OCI-LY3 (cell line): ENCODE measurements at regions not wholly inside any gene's neighbourhood (a gene's known extent, or its start where the extent isn't known, plus 50 kb on each side); places are given as distances from the start of the nearest gene placed in this dataset.

ENCODE experiments used
- H2AFZ ChIP-seq: fragments of 200-600, 300-600 bp; shearing (Covaris generic); 2 replicates; pipeline ENCODE4 v1.6.0; 2014; ENCODE audit warnings: antibody characterized with exemption, low read depth, low read length
- H3K27ac ChIP-seq: fragments of 200-600, 300-600 bp; sonication (generic); 2 replicates; pipeline ENCODE4 v1.5.1; 2014; ENCODE audit warnings: mild to moderate bottlenecking, low read length, moderate library complexity, mixed read lengths
- H3K27me3 ChIP-seq: fragments of 200-600, 300-600 bp; sonication (generic); 2 replicates; pipeline ENCODE4 v1.6.1; 2014; ENCODE audit warnings: low read depth, low read length, mixed read lengths
- H3K36me3 ChIP-seq: fragments of 200-600, 300-600 bp; sonication (generic); replicated peaks from 2 replicates; pipeline ENCODE3; 2014; ENCODE audit warnings: low read depth, low read length, mixed read lengths
- H3K4me1 ChIP-seq: fragments of 300-600, 200-600 bp; sonication (generic); 2 replicates; pipeline ENCODE4 v1.6.1; 2014; ENCODE audit warnings: low read length, mixed read lengths
- H3K4me2 ChIP-seq: fragments of 200-600, 300-600 bp; sonication (generic); 2 replicates; pipeline ENCODE4 v1.6.1; 2014; ENCODE audit warnings: low read length, mixed read lengths
- H3K4me3 ChIP-seq: fragments of 300-600, 200-600 bp; sonication (generic); 2 replicates; pipeline ENCODE4 v1.5.1; 2014; ENCODE audit warnings: antibody characterized with exemption, mild to moderate bottlenecking, low read length, moderate library complexity
- H3K79me2 ChIP-seq: fragments of 300-600, 200-600 bp; shearing (Covaris generic); 2 replicates; pipeline ENCODE4 v1.6.1; 2014; ENCODE audit warnings: mild to moderate bottlenecking, low read length, mixed read lengths
- H3K9ac ChIP-seq: fragments of 300-600, 200-600 bp; shearing (Covaris generic); 2 replicates; pipeline ENCODE4 v1.6.0; 2014; ENCODE audit warnings: mild to moderate bottlenecking, low read length, moderate library complexity
- H3K9me3 ChIP-seq: fragments of 200-600, 300-600 bp; shearing (Covaris generic); 2 replicates; pipeline ENCODE4 v1.6.1; 2014; ENCODE audit warnings: low read length, mixed read lengths; ENCODE audit not compliant: insufficient read depth
- H4K20me1 ChIP-seq: fragments of 200-600, 300-600 bp; sonication (generic); 2 replicates; pipeline ENCODE4 v1.6.1; 2016; ENCODE audit warnings: low read length, mixed read lengths; ENCODE audit not compliant: insufficient read depth
- EZH2phosphoT487 ChIP-seq: fragments of 200-600 bp; shearing (Covaris generic); IDR thresholded peaks from 2 replicates; pipeline ENCODE4 v1.6.1; 2018; ENCODE audit warnings: antibody characterized with exemption, mixed run types, low read depth
- TF ChIP-seq, protein P1 (sequence below): fragments of 200-600, 300-600 bp; sonication (generic); IDR thresholded peaks from 2 replicates; pipeline ENCODE4 v1.5.1; 2014; ENCODE audit warnings: antibody characterized with exemption, low read length, low read depth

GRCh38 chr12:114743289-114743688 lies 59.3 kb upstream of the TBX3 start:
- no peaks in the 10 kb centered on the region for H3K27me3 ChIP-seq
- no peak overlapping the region for H3K4me2 ChIP-seq
- no peak overlapping the region for H2AFZ ChIP-seq
- H3K36me3 ChIP-seq: no peaks in the 10 kb centered on the region
- H3K4me3 ChIP-seq: no peak overlapping the region
- no peak for TF ChIP-seq EZH2phosphoT487
- TF ChIP-seq, protein P1, sequence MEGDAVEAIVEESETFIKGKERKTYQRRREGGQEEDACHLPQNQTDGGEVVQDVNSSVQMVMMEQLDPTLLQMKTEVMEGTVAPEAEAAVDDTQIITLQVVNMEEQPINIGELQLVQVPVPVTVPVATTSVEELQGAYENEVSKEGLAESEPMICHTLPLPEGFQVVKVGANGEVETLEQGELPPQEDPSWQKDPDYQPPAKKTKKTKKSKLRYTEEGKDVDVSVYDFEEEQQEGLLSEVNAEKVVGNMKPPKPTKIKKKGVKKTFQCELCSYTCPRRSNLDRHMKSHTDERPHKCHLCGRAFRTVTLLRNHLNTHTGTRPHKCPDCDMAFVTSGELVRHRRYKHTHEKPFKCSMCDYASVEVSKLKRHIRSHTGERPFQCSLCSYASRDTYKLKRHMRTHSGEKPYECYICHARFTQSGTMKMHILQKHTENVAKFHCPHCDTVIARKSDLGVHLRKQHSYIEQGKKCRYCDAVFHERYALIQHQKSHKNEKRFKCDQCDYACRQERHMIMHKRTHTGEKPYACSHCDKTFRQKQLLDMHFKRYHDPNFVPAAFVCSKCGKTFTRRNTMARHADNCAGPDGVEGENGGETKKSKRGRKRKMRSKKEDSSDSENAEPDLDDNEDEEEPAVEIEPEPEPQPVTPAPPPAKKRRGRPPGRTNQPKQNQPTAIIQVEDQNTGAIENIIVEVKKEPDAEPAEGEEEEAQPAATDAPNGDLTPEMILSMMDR: no peak
- H3K27ac ChIP-seq: no peak overlapping the region
- H4K20me1 ChIP-seq: no peaks in the 10 kb centered on the region
- no peak overlapping the region for H3K9ac ChIP-seq
- H3K9me3 ChIP-seq: no peaks in the 10 kb centered on the region
- no peaks in the 10 kb centered on the region for H3K79me2 ChIP-seq
- H3K4me1 ChIP-seq: no peaks in the 10 kb centered on the region

DNA sequence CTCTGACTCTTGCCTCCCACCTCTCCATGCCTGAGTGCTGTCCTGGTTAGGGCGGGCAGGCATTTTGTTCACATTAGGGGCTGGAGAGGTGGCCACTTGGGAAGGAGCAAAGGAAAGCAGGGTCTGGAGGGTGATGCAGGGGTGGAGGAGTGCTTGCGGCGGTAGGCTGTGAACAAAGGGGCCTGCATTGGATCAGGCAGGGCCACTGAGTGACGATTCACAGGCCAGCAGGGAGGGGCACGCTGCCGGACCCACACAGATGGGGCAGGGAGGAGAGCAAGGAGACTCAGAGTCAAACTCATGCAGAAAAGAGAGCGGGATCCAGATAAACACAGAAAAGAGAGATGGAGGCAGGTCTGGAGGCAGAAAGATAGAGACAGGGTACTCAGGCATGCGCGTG lies 58.4 kb upstream of the TBX3 start:
- Histone ChIP-seq H3K4me3 (no peak overlapping the region), H3K4me1 (no peaks in the 10 kb centered on the region), H3K27ac (no peak overlapping the region), H3K4me2 (no peak overlapping the region), H3K9me3 (no peaks in the 10 kb centered on the region), H4K20me1 (no peaks in the 10 kb centered on the region), H3K9ac (no peak overlapping the region), H3K27me3 (no peaks in the 10 kb centered on the region), H3K79me2 (no peaks in the 10 kb centered on the region), H2AFZ (no peak overlapping the region), H3K36me3 (no peaks in the 10 kb centered on the region)
- TF ChIP-seq EZH2phosphoT487: no peak
- TF ChIP-seq, protein P1: no peak

- no peaks in the 10 kb centered on the region for H3K27me3 ChIP-seq
- no peaks in the 10 kb centered on the region for H3K79me2 ChIP-seq
- no peaks in the 10 kb centered on the region for H3K4me1 ChIP-seq
- no peak overlapping the region for H3K9ac ChIP-seq
- H3K36me3 ChIP-seq: no peaks in the 10 kb centered on the region
- H3K9me3 ChIP-seq: no peaks in the 10 kb centered on the region
- TF ChIP-seq, protein P1: no peak
- TF ChIP-seq EZH2phosphoT487: no peak
- H3K4me3 ChIP-seq: no peak overlapping the region
- no peaks in the 10 kb centered on the region for H4K20me1 ChIP-seq
- H3K27ac ChIP-seq: no peak overlapping the region
- no peak overlapping the region for H2AFZ ChIP-seq
- H3K4me2 ChIP-seq: no peak overlapping the region
These were observed 58.0 kb upstream of the TBX3 start for GRCh38 chr12:114741940-114742339.

DNA sequence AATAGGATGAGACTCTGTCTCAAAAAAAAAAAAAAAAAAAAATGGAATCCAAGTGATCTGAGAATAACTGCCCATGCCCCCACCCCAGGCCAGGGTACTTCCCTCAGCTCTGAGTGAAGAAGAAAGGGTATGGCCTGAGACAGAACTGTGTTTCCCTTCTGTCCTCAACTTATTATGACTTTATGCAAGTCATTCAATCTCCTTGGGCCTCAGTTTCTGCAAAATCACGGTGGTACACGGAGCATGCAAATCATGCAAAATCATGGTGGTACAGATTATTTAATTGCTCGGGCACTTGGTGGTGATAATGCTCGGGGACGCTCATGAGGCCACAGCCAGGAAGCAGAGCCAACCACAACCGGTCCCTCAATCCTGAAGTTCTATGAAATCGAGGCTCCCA lies 56.5 kb upstream of the TBX3 start:
- H2AFZ ChIP-seq: no peak overlapping the region
- H3K36me3 ChIP-seq: no peaks in the 10 kb centered on the region
- no peaks in the 10 kb centered on the region for H3K4me1 ChIP-seq
- H3K9me3 ChIP-seq: no peaks in the 10 kb centered on the region
- no peak overlapping the region for H3K4me2 ChIP-seq
- H3K27ac ChIP-seq: no peak overlapping the region
- H4K20me1 ChIP-seq: no peaks in the 10 kb centered on the region
- H3K4me3 ChIP-seq: no peak overlapping the region
- no peaks in the 10 kb centered on the region for H3K27me3 ChIP-seq
- no peak for TF ChIP-seq EZH2phosphoT487
- TF ChIP-seq, protein P1: no peak
- H3K9ac ChIP-seq: no peak overlapping the region
- H3K79me2 ChIP-seq: no peaks in the 10 kb centered on the region
